NCI-H2029 (cell line): ENCODE measurements at regions not wholly inside any gene's neighbourhood (a gene's known extent, or its start where the extent isn't known, plus 50 kb on each side); places are given as distances from the start of the nearest gene placed in this dataset.
"Not testable (repeated sequence)": the region's sequence is repeated elsewhere in the genome, so short reads cannot be mapped to it uniquely, and the experiment has no call there.

ENCODE experiments used
- DNase-seq: peaks from one replicate; lab custom pipeline; 2025; lab: John Stamatoyannopoulos, UW

GRCh38 chr16:29310852-29311314, 95.6 kb downstream of the NPIPB11 start:
- DNase-seq = no peak

GRCh38 chr16:29310243-29310642, 96.3 kb downstream of the NPIPB11 start:
- not testable (repeated sequence) for DNase-seq

GRCh38 chr16:29309601-29310000, 96.9 kb downstream of the NPIPB11 start:
- DNase-seq = not testable (repeated sequence)

GRCh38 chr16:29308644-29309546, 97.6 kb downstream of the NPIPB11 start:
- DNase-seq = no peak

- DNase-seq = no peak
Measured at GRCh38 chr16:29307598-29308507, 98.7 kb downstream of the NPIPB11 start.

- DNase-seq = no peak
Measured at GRCh38 chr16:29306943-29307597, 99.4 kb downstream of the NPIPB11 start.

GRCh38 chr16:29306201-29306600, 100.3 kb downstream of the NPIPB11 start:
- DNase-seq = no peak

- not testable (repeated sequence) for DNase-seq
Measured at GRCh38 chr16:29305018-29305417, 101.5 kb downstream of the NPIPB11 start.

- no peak for DNase-seq
Measured at GRCh38 chr16:29304251-29304650, 102.3 kb downstream of the NPIPB11 start.

- DNase-seq = no peak
Measured at GRCh38 chr16:29303520-29303919, 103.0 kb downstream of the NPIPB11 start.

GRCh38 chr16:29302976-29303375, 103.5 kb downstream of the NPIPB11 start:
- DNase-seq = no peak

- not testable (repeated sequence) for DNase-seq
Measured at GRCh38 chr16:29302433-29302832, 104.1 kb downstream of the NPIPB11 start.

GRCh38 chr16:29301662-29302285, 104.7 kb downstream of the NPIPB11 start:
- DNase-seq = not testable (repeated sequence)

GRCh38 chr16:29300541-29301535, 105.7 kb downstream of the NPIPB11 start:
- DNase-seq = not testable (repeated sequence)

GRCh38 chr16:29300030-29300491, 106.5 kb downstream of the NPIPB11 start:
- not testable (repeated sequence) for DNase-seq

- not testable (repeated sequence) for DNase-seq
Measured at GRCh38 chr16:29298997-29299396, 107.5 kb downstream of the NPIPB11 start.

- not testable (repeated sequence) for DNase-seq
Measured at GRCh38 chr16:29298307-29298706, 108.2 kb downstream of the NPIPB11 start.

GRCh38 chr16:29297809-29298177, 108.7 kb downstream of the NPIPB11 start:
- not testable (repeated sequence) for DNase-seq

- not testable (repeated sequence) for DNase-seq
Measured at GRCh38 chr16:29297144-29297808, 109.2 kb downstream of the NPIPB11 start.
